ENCODE measurements at regions not wholly inside any gene's neighbourhood (a gene's known extent, or its start where the extent isn't known, plus 50 kb on each side); places are given as distances from the start of the nearest gene placed in this dataset.

DNA sequence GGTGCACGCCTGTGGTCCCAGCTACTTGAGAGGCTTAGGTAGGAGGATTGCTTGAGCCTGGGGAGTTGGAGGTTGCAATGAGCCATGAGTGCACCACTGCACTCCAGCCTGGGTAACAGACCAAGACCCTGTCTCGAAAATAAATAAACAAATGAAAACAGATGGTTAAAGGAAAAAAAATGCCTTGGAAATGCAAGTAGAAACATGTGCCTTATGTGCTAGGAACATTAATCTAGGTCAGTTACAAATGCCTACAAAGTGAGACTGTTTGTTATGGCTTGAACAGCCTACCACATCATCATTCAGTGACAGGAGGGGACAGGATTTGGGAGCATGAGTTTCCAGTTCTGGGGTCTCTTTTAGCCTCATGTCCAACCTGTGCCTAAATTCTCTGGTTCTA lies 52.4 kb upstream of the BCAT1 start (continued):
- TF ChIP-seq, protein P1, sequence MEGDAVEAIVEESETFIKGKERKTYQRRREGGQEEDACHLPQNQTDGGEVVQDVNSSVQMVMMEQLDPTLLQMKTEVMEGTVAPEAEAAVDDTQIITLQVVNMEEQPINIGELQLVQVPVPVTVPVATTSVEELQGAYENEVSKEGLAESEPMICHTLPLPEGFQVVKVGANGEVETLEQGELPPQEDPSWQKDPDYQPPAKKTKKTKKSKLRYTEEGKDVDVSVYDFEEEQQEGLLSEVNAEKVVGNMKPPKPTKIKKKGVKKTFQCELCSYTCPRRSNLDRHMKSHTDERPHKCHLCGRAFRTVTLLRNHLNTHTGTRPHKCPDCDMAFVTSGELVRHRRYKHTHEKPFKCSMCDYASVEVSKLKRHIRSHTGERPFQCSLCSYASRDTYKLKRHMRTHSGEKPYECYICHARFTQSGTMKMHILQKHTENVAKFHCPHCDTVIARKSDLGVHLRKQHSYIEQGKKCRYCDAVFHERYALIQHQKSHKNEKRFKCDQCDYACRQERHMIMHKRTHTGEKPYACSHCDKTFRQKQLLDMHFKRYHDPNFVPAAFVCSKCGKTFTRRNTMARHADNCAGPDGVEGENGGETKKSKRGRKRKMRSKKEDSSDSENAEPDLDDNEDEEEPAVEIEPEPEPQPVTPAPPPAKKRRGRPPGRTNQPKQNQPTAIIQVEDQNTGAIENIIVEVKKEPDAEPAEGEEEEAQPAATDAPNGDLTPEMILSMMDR (IDR thresholded peaks at IDR 0.05; ENCODE audit: control extremely low read depth in 1 of 3, insufficient read depth in 1 of 3, low read depth in 1 of 3, low read length in 3 of 3): no peak
- no peak for TF ChIP-seq SRF (IDR thresholded peaks at IDR 0.05; ENCODE audit: low read depth, low read length)
